H9 (cell line): ENCODE measurements at regions not wholly inside any gene's neighbourhood (a gene's known extent, or its start where the extent isn't known, plus 50 kb on each side); places are given as distances from the start of the nearest gene placed in this dataset.

Source experiments
- DNase-seq: peaks from one replicate; pipeline ENCODE4 v3.0.0-alpha.2; 2017
- H2AFZ ChIP-seq: one replicate; pipeline ENCODE4 v1.6.1; 2013; ENCODE audit warnings: mild to moderate bottlenecking, low read length, control low read depth, moderate library complexity
- H2AK5ac ChIP-seq: 2 replicates; pipeline ENCODE4 v1.6.1; 2013; ENCODE audit warnings: low read length, control low read depth, mixed read lengths; ENCODE audit not compliant: insufficient read length
- H2BK120ac ChIP-seq: one replicate; pipeline ENCODE4 v1.6.1; 2013; ENCODE audit warnings: low read depth, mild to moderate bottlenecking, low read length, control low read depth, inconsistent platforms; ENCODE audit not compliant: poor library complexity, severe bottlenecking
- H2BK12ac ChIP-seq: 2 replicates; pipeline ENCODE4 v1.6.1; 2013; ENCODE audit warnings: low read length, control low read depth, mixed read lengths, low read depth; ENCODE audit not compliant: insufficient read length
- H2BK15ac ChIP-seq: 2 replicates; pipeline ENCODE4 v1.6.1; 2013; ENCODE audit warnings: low read depth, low read length, control low read depth
- H2BK20ac ChIP-seq: one replicate; pipeline ENCODE4 v1.6.1; 2013; ENCODE audit warnings: low read depth, mild to moderate bottlenecking, low read length, control low read depth, inconsistent platforms; ENCODE audit not compliant: poor library complexity, severe bottlenecking
- H2BK5ac ChIP-seq: 2 replicates; pipeline ENCODE4 v1.6.1; 2013; ENCODE audit warnings: low read length, control low read depth, mixed read lengths; ENCODE audit not compliant: insufficient read length
- H3K14ac ChIP-seq: 2 replicates; pipeline ENCODE4 v1.6.1; 2013; ENCODE audit warnings: low read length, control low read depth; ENCODE audit not compliant: insufficient read depth
- H3K18ac ChIP-seq: 2 replicates; pipeline ENCODE4 v1.6.1; 2013; ENCODE audit warnings: low read depth, mild to moderate bottlenecking, mixed read lengths, low read length, control low read depth; ENCODE audit not compliant: insufficient read length
- H3K23ac ChIP-seq: 2 replicates; pipeline ENCODE4 v1.6.1; 2013; ENCODE audit warnings: low read length, control low read depth, mixed read lengths, low read depth; ENCODE audit not compliant: insufficient read length
- H3K23me2 ChIP-seq: 2 replicates; pipeline ENCODE4 v1.6.1; 2013; ENCODE audit warnings: low read depth, mild to moderate bottlenecking, mixed read lengths, low read length, control low read depth; ENCODE audit not compliant: insufficient read length, poor library complexity, severe bottlenecking
- H3K27ac ChIP-seq: 2 replicates; pipeline ENCODE4 v1.5.1; 2013; ENCODE audit warnings: low read length, control low read depth, mixed read lengths, low read depth; ENCODE audit not compliant: insufficient read length
- H3K27me3 ChIP-seq: 2 replicates; pipeline ENCODE4 v1.6.1; 2013; ENCODE audit warnings: low read length, control low read depth, inconsistent platforms; ENCODE audit not compliant: insufficient read depth
- H3K4ac ChIP-seq: 2 replicates; pipeline ENCODE4 v1.6.1; 2013; ENCODE audit warnings: low read depth, mild to moderate bottlenecking, control low read depth, inconsistent platforms, low read length, moderate library complexity
- H3K4me1 ChIP-seq: 2 replicates; pipeline ENCODE4 v1.6.1; 2013; ENCODE audit warnings: low read length, control low read depth, inconsistent platforms; ENCODE audit not compliant: insufficient read depth
- H3K4me2 ChIP-seq: 2 replicates; pipeline ENCODE4 v1.6.1; 2013; ENCODE audit warnings: low read length, control low read depth, mixed read lengths; ENCODE audit not compliant: insufficient read length, insufficient read depth
- H3K56ac ChIP-seq: 2 replicates; pipeline ENCODE4 v1.6.1; 2013; ENCODE audit warnings: low read depth, mild to moderate bottlenecking, mixed read lengths, low read length, control low read depth; ENCODE audit not compliant: insufficient read length
- H3K79me1 ChIP-seq: 2 replicates; pipeline ENCODE4 v1.6.1; 2013; ENCODE audit warnings: low read depth, mild to moderate bottlenecking, moderate library complexity, low read length, control low read depth, inconsistent platforms; ENCODE audit not compliant: insufficient read depth, poor library complexity, severe bottlenecking
- H3K79me2 ChIP-seq: 2 replicates; pipeline ENCODE4 v1.6.1; 2013; ENCODE audit warnings: low read length, control low read depth, inconsistent platforms; ENCODE audit not compliant: insufficient read depth
- H3K9ac ChIP-seq: 2 replicates; pipeline ENCODE4 v1.6.1; 2013; ENCODE audit warnings: low read length, control low read depth, mixed read lengths; ENCODE audit not compliant: insufficient read length; ENCODE audit errors: extremely low read depth
- H3K9me3 ChIP-seq: one replicate; pipeline ENCODE4 v1.6.1; 2013; ENCODE audit warnings: low read depth, low read length, inconsistent platforms; ENCODE audit not compliant: control insufficient read depth
- H3T11ph ChIP-seq: one replicate; pipeline ENCODE4 v1.6.1; 2013; ENCODE audit warnings: mild to moderate bottlenecking, low read length, control low read depth, inconsistent platforms
- H4K20me1 ChIP-seq: one replicate; pipeline ENCODE4 v1.6.1; 2013; ENCODE audit not compliant: control insufficient read depth, insufficient read length, insufficient read depth
- H4K5ac ChIP-seq: 2 replicates; pipeline ENCODE4 v1.6.1; 2013; ENCODE audit warnings: low read depth, mild to moderate bottlenecking, mixed read lengths, low read length, control low read depth; ENCODE audit not compliant: insufficient read length
- H4K8ac ChIP-seq: replicated peaks from 2 replicates; pipeline ENCODE4 v1.6.1; 2013; ENCODE audit warnings: low read length, control low read depth, mixed read lengths, low read depth; ENCODE audit not compliant: insufficient read length
- H4K91ac ChIP-seq: 2 replicates; pipeline ENCODE4 v1.6.1; 2013; ENCODE audit warnings: low read depth, mild to moderate bottlenecking, moderate library complexity, mixed read lengths, low read length, control low read depth; ENCODE audit not compliant: insufficient read length
- H3K27ac Mint-ChIP-seq, 3 experiments: 2 replicates in 2 of 3; 3 replicates in 1 of 3; pipeline ENCODE4 v1.8.0; 2020 to 2021; ENCODE audit warnings: mixed read lengths in 3 of 3, mild to moderate bottlenecking in 1 of 3, moderate library complexity in 1 of 3
- H3K27me3 Mint-ChIP-seq: 2 replicates; pipeline ENCODE4 v1.8.0; 2021; ENCODE audit warnings: low read depth, mild to moderate bottlenecking, moderate library complexity, mixed read lengths
- H3K36me3 Mint-ChIP-seq, 3 experiments: 2 replicates in 2 of 3; 3 replicates in 1 of 3; pipeline ENCODE4 v1.8.0; 2020 to 2021; ENCODE audit warnings: low read depth in 3 of 3, mixed read lengths in 3 of 3; ENCODE audit not compliant: insufficient read depth in 1 of 3
- H3K4me1 Mint-ChIP-seq, 2 experiments: 2 replicates each; pipeline ENCODE4 v1.8.0; 2020; ENCODE audit warnings: mixed read lengths in 2 of 2
- H3K4me3 Mint-ChIP-seq, 2 experiments: 2 replicates in 1 of 2; 3 replicates in 1 of 2; pipeline ENCODE4 v1.8.0; 2020 to 2021; ENCODE audit warnings: mild to moderate bottlenecking in 2 of 2, mixed read lengths in 2 of 2, moderate library complexity in 1 of 2
- H3K9me3 Mint-ChIP-seq, 2 experiments: 2 replicates in 1 of 2; 3 replicates in 1 of 2; pipeline ENCODE4 v1.8.0; 2020; ENCODE audit warnings: mild to moderate bottlenecking in 2 of 2, mixed read lengths in 2 of 2, moderate library complexity in 1 of 2
- WGBS: extraction: QIAGEN DNeasy Blood & Tissue Kit; methylation state at CpG from one replicate; pipeline ENCODE4 v1.1.7; 2013; ENCODE audit warnings: missing lambda C conversion rate, low lambda C conversion rate, mixed read lengths; ENCODE audit not compliant: insufficient read length; ENCODE audit errors: extremely low coverage; 5-methylcytosine and 5-hydroxymethylcytosine counted together
- TF ChIP-seq, protein P1 (sequence below): fragments of 200-600 bp; sonication (generic); conservative IDR thresholded peaks from 3 replicates; pipeline ENCODE4 v1.8.0; 2021; ENCODE audit warnings: antibody characterized with exemption, mild to moderate bottlenecking

DNA sequence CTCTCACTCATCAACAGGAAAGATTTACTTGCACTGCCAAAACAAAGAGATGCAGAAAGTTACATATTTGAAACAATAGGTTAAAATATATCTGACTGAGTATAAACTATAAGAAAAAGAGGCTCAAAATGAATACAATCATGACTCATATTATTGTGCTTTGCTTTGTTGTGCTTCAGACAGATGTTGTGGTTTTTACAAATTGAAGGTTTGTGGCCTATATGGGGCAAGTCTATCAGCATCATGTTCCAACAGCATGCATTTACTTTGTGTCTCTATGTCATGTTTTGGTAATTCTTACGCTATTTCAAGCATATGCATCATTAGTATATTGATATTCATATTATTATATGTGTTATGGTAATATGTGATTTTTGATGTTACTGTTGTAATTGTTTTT, 330.0 kb downstream of the PRR16 start:
- Histone ChIP-seq H2AFZ (no peak overlapping the region), H3K23me2 (no peaks in the 10 kb centered on the region), H3K23ac (no peak overlapping the region), H2BK15ac (no peak overlapping the region), H3K79me1 (no peaks in the 10 kb centered on the region), H4K91ac (no peak overlapping the region), H3K18ac (no peak overlapping the region), H3K9ac (no peak overlapping the region), H3T11ph (no peak overlapping the region), H2BK12ac (no peak overlapping the region), H2BK5ac (no peak overlapping the region), H4K20me1 (no peaks in the 10 kb centered on the region), H2AK5ac (no peak overlapping the region), H2BK120ac (no peak overlapping the region), H3K79me2 (no peaks in the 10 kb centered on the region), H3K14ac (no peak overlapping the region), H3K27ac (no peak overlapping the region), H3K4ac (no peak overlapping the region), H3K27me3 (no peaks in the 10 kb centered on the region), H4K5ac (no peak overlapping the region), H2BK20ac (no peak overlapping the region), H3K56ac (no peak overlapping the region), H4K8ac (no peak overlapping the region), H3K4me1 (no peaks in the 10 kb centered on the region), H3K4me2 (no peak overlapping the region), H3K9me3 (no peaks in the 10 kb centered on the region)
- no peaks in the 10 kb centered on the region; a peak in 1 of 7 replicates for H3K36me3 Mint-ChIP-seq
- WGBS, result no CpG with 5 or more reads among the region's 1 CpG
- H3K27me3 Mint-ChIP-seq, result peaks cover 3% of the 10 kb centered on the region; the same call in 1 of the 2 replicates
- no peak for DNase-seq
- H3K27ac Mint-ChIP-seq, result no peak overlapping the region
- peaks cover 0 to 3% of the 10 kb centered on the region in 2 experiments; a peak in 1 of 4 replicates for H3K4me1 Mint-ChIP-seq
- no peaks in the 10 kb centered on the region for H3K9me3 Mint-ChIP-seq
- TF ChIP-seq, protein P1, sequence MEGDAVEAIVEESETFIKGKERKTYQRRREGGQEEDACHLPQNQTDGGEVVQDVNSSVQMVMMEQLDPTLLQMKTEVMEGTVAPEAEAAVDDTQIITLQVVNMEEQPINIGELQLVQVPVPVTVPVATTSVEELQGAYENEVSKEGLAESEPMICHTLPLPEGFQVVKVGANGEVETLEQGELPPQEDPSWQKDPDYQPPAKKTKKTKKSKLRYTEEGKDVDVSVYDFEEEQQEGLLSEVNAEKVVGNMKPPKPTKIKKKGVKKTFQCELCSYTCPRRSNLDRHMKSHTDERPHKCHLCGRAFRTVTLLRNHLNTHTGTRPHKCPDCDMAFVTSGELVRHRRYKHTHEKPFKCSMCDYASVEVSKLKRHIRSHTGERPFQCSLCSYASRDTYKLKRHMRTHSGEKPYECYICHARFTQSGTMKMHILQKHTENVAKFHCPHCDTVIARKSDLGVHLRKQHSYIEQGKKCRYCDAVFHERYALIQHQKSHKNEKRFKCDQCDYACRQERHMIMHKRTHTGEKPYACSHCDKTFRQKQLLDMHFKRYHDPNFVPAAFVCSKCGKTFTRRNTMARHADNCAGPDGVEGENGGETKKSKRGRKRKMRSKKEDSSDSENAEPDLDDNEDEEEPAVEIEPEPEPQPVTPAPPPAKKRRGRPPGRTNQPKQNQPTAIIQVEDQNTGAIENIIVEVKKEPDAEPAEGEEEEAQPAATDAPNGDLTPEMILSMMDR, result no peak
- H3K4me3 Mint-ChIP-seq, result no peak overlapping the region
